H1 (cell line): ENCODE measurements at regions not wholly inside any gene's neighbourhood (a gene's known extent, or its start where the extent isn't known, plus 50 kb on each side); places are given as distances from the start of the nearest gene placed in this dataset.

Experiments used
- CTCF ChIA-PET: fragments of 300-600 bp; sonication (Branson Sonifier 250); formaldehyde crosslinking; loops from one replicate; lab custom pipeline; 2021; ENCODE audit not compliant: partially characterized antibody; lab: Charles Lee
- POLR2A ChIA-PET: fragments of 300-600 bp; sonication (Branson Sonifier 250); formaldehyde crosslinking; loops from one replicate; lab custom pipeline; 2021; ENCODE audit warnings: inconsistent platforms; ENCODE audit not compliant: partially characterized antibody; lab: Charles Lee
- DNase-seq, 2 experiments: peaks; one replicate each; pipeline versions ENCODE4 v3.0.0 to v3.0.0-alpha.2; 2010 to 2022; ENCODE audit warnings: low spot score in 2 of 2, low read depth in 1 of 2, mixed read lengths in 1 of 2
- FAIRE-seq: peaks from 2 replicates; lab custom pipeline; 2011; peaks lifted over from hg19 to GRCh38; lab: Jason Lieb, UNC
- H2AFZ ChIP-seq: 2 replicates; pipeline ENCODE4 v1.8.1; 2012; ENCODE audit warnings: low read length, inconsistent platforms
- H2AK5ac ChIP-seq: 2 replicates; pipeline ENCODE4 v1.6.1; 2013; ENCODE audit warnings: low read depth, low read length
- H2BK120ac ChIP-seq: replicated peaks from 2 replicates; pipeline ENCODE3; 2013; ENCODE audit warnings: low read depth, low read length, inconsistent platforms
- H2BK12ac ChIP-seq: 2 replicates; pipeline ENCODE4 v1.6.1; 2013; ENCODE audit warnings: low read depth, low read length
- H2BK15ac ChIP-seq: 2 replicates; pipeline ENCODE4 v1.6.1; 2013; ENCODE audit warnings: low read length
- H2BK20ac ChIP-seq: 2 replicates; pipeline ENCODE4 v1.6.1; 2013; ENCODE audit warnings: low read length
- H2BK5ac ChIP-seq: 2 replicates; pipeline ENCODE4 v1.6.1; 2013; ENCODE audit warnings: low read depth, low read length
- H3K14ac ChIP-seq: 2 replicates; pipeline ENCODE4 v1.6.1; 2013; ENCODE audit warnings: inconsistent platforms; ENCODE audit not compliant: insufficient read length
- H3K18ac ChIP-seq: 2 replicates; pipeline ENCODE4 v1.6.1; 2013; ENCODE audit warnings: low read length; ENCODE audit errors: extremely low read depth
- H3K23ac ChIP-seq: 2 replicates; pipeline ENCODE4 v1.6.1; 2013; ENCODE audit warnings: inconsistent platforms; ENCODE audit not compliant: insufficient read length
- H3K23me2 ChIP-seq: 2 replicates; pipeline ENCODE4 v1.6.1; 2013; ENCODE audit warnings: low read depth, low read length
- H3K27ac ChIP-seq: 2 replicates; pipeline ENCODE4 v1.6.1; 2011; ENCODE audit warnings: low read depth, low read length, inconsistent platforms
- H3K27me3 ChIP-seq, 4 experiments: replicated peaks in 1 of 4; 1 replicate in 1 of 4; 2 replicates in 3 of 4; pipeline versions ENCODE4 v1.6.1 to v1.8.1; 2011 to 2013; ENCODE audit warnings: low read length in 3 of 4, mild to moderate bottlenecking in 3 of 4, inconsistent platforms in 2 of 4, mixed read lengths in 2 of 4, moderate library complexity in 1 of 4; ENCODE audit not compliant: control insufficient read depth in 3 of 4, insufficient read depth in 3 of 4; ENCODE audit errors: extremely low read depth in 1 of 4
- H3K36me3 ChIP-seq, 4 experiments: 2 replicates each; pipeline versions ENCODE4 v1.6.1 to v1.8.1; 2011 to 2013; ENCODE audit warnings: mild to moderate bottlenecking in 4 of 4, low read length in 3 of 4, moderate library complexity in 2 of 4, control low read depth in 1 of 4, inconsistent platforms in 1 of 4; ENCODE audit not compliant: insufficient read depth in 4 of 4, control insufficient read depth in 2 of 4
- H3K4ac ChIP-seq: replicated peaks from 2 replicates; pipeline ENCODE3; 2013; ENCODE audit warnings: low read length, low read depth, mixed read lengths, inconsistent platforms; ENCODE audit not compliant: insufficient read length
- H3K4me1 ChIP-seq, 4 experiments: replicated peaks in 1 of 4; 1 replicate in 1 of 4; 2 replicates in 3 of 4; pipeline versions ENCODE4 v1.6.1 to v1.8.1; 2011 to 2013; ENCODE audit warnings: low read length in 3 of 4, inconsistent platforms in 2 of 4, mixed read lengths in 1 of 4; ENCODE audit not compliant: insufficient read depth in 4 of 4, control insufficient read depth in 3 of 4
- H3K4me2 ChIP-seq, 2 experiments: 2 replicates each; pipeline versions ENCODE4 v1.6.1 to v1.8.1; 2011 to 2013; ENCODE audit warnings: low read depth in 2 of 2, low read length in 2 of 2, control low read depth in 1 of 2, inconsistent platforms in 1 of 2, mild to moderate bottlenecking in 1 of 2; ENCODE audit not compliant: insufficient read depth in 1 of 2
- H3K4me3 ChIP-seq, 4 experiments: fragments of 200-600, 300-600 bp in 1 of 4; sonication (generic), shearing (Covaris generic), sonication (Bioruptor Twin) in 1 of 4; 2 replicates each; pipeline versions ENCODE4 v1.5.1 to v1.8.1; 2011 to 2016; ENCODE audit warnings: low read length in 4 of 4, low read depth in 3 of 4, control low read depth in 2 of 4, inconsistent platforms in 2 of 4, mild to moderate bottlenecking in 2 of 4, mixed read lengths in 1 of 4, moderate library complexity in 1 of 4; ENCODE audit not compliant: insufficient read depth in 2 of 4; ENCODE audit errors: extremely low read depth in 1 of 4
- H3K56ac ChIP-seq: replicated peaks from 2 replicates; pipeline ENCODE3; 2013; ENCODE audit warnings: low read depth, mild to moderate bottlenecking, mixed read lengths, low read length, inconsistent platforms; ENCODE audit not compliant: insufficient read length
- H3K79me1 ChIP-seq: 2 replicates; pipeline ENCODE4 v1.6.1; 2013; ENCODE audit warnings: low read depth, low read length, control low read depth
- H3K79me2 ChIP-seq, 2 experiments: 2 replicates each; pipeline versions ENCODE4 v1.6.1 to v1.8.1; 2012 to 2013; ENCODE audit warnings: low read length in 2 of 2, mild to moderate bottlenecking in 2 of 2, inconsistent platforms in 1 of 2; ENCODE audit not compliant: insufficient read depth in 2 of 2, control insufficient read depth in 1 of 2
- H3K9ac ChIP-seq, 4 experiments: replicated peaks in 1 of 4; 1 replicate in 1 of 4; 2 replicates in 3 of 4; pipeline versions ENCODE4 v1.6.1 to v1.8.1; 2011 to 2013; ENCODE audit warnings: low read depth in 3 of 4, low read length in 3 of 4, control low read depth in 2 of 4, mild to moderate bottlenecking in 2 of 4, moderate library complexity in 2 of 4, inconsistent platforms in 1 of 4; ENCODE audit errors: extremely low read depth in 1 of 4
- H3K9me3 ChIP-seq, 2 experiments: 2 replicates each; pipeline versions ENCODE4 v1.6.1 to v1.8.1; 2012 to 2013; ENCODE audit warnings: mild to moderate bottlenecking in 2 of 2, moderate library complexity in 2 of 2, control low read depth in 1 of 2, inconsistent platforms in 1 of 2, low read depth in 1 of 2, low read length in 1 of 2, mixed read lengths in 1 of 2; ENCODE audit not compliant: insufficient read depth in 2 of 2
- H4K20me1 ChIP-seq, 2 experiments: replicated peaks in 1 of 2; 2 replicates each; pipeline versions ENCODE3 to v1.8.1; 2011 to 2013; ENCODE audit warnings: inconsistent platforms in 2 of 2, low read length in 2 of 2, mild to moderate bottlenecking in 1 of 2; ENCODE audit not compliant: insufficient read depth in 2 of 2, control insufficient read depth in 1 of 2
- H4K5ac ChIP-seq: 2 replicates; pipeline ENCODE4 v1.6.1; 2013; ENCODE audit warnings: low read length, low read depth, mixed read lengths, inconsistent platforms; ENCODE audit not compliant: insufficient read length
- H4K8ac ChIP-seq: 2 replicates; pipeline ENCODE4 v1.8.0; 2013; ENCODE audit warnings: mild to moderate bottlenecking, moderate library complexity, low read length, inconsistent platforms; ENCODE audit not compliant: insufficient read depth; ENCODE audit errors: extremely low read depth
- H4K91ac ChIP-seq: replicated peaks from 2 replicates; pipeline ENCODE3; 2013; ENCODE audit warnings: low read length, mixed read lengths, inconsistent platforms; ENCODE audit not compliant: insufficient read length
- ASH2L ChIP-seq: fragments of 200-600, 300-600 bp; sonication (generic); IDR thresholded peaks from one replicate; pipeline ENCODE4 v1.7.1; 2017; ENCODE audit warnings: low read length
- BCL11A ChIP-seq, 2 experiments: IDR thresholded peaks; one replicate each; pipeline ENCODE4 v1.6.1; 2011; ENCODE audit warnings: low read depth in 2 of 2, low read length in 2 of 2, mild to moderate bottlenecking in 2 of 2
- CHD2 ChIP-seq: IDR thresholded peaks from 2 replicates; pipeline ENCODE4 v1.6.1; 2012; ENCODE audit warnings: low read length, improper control_type of control experiment
- CREB1 ChIP-seq: IDR thresholded peaks from 2 replicates; pipeline ENCODE4 v1.6.1; 2012; ENCODE audit warnings: inconsistent platforms
- EGR1 ChIP-seq: IDR thresholded peaks from 2 replicates; pipeline ENCODE4 v1.6.1; 2011; ENCODE audit warnings: low read depth, low read length, borderline replicate concordance
- EP300 ChIP-seq, 2 experiments: IDR thresholded peaks; 1 replicate in 1 of 2; 2 replicates in 1 of 2; pipeline ENCODE4 v1.6.1; 2011 to 2012; ENCODE audit warnings: low read depth in 2 of 2, low read length in 2 of 2, mild to moderate bottlenecking in 2 of 2, borderline replicate concordance in 1 of 2, inconsistent platforms in 1 of 2, moderate library complexity in 1 of 2
- HDAC2 ChIP-seq, 2 experiments: fragments of 300-600 bp in 1 of 2; sonication (generic) in 1 of 2; IDR thresholded peaks; 2 replicates each; pipeline ENCODE4 v1.6.1; 2011 to 2012; ENCODE audit warnings: low read depth in 2 of 2, low read length in 2 of 2, mild to moderate bottlenecking in 2 of 2, moderate library complexity in 2 of 2, borderline replicate concordance in 1 of 2, inconsistent platforms in 1 of 2
- JUN ChIP-seq: IDR thresholded peaks from 2 replicates; pipeline ENCODE4 v1.6.1; 2011; ENCODE audit warnings: low read depth, mild to moderate bottlenecking, improper control_type of control experiment, low read length
- MAFK ChIP-seq: IDR thresholded peaks from 2 replicates; pipeline ENCODE4 v1.6.1; 2012; ENCODE audit warnings: low read depth, mild to moderate bottlenecking, improper control_type of control experiment, low read length
- WGBS, 2 experiments: shearing (Covaris generic) in 1 of 2; methylation state at CpG; one replicate each; pipeline versions ENCODE4 v1.1.6 to v1.1.7; 2013 to 2015; ENCODE audit warnings: low lambda C conversion rate in 2 of 2, mixed read lengths in 2 of 2, inconsistent platforms in 1 of 2, low coverage in 1 of 2, missing lambda C conversion rate in 1 of 2; ENCODE audit not compliant: insufficient replicate concordance in 2 of 2, insufficient coverage in 1 of 2, insufficient read length in 1 of 2; ENCODE audit errors: extremely low coverage in 1 of 2, missing lambda C conversion rate in 1 of 2; 5-methylcytosine and 5-hydroxymethylcytosine counted together
- TF ChIP-seq, protein P1 (sequence below): IDR thresholded peaks from 2 replicates; pipeline ENCODE4 v1.6.1; 2012; ENCODE audit warnings: inconsistent platforms
- TF ChIP-seq, protein P2 (sequence below): IDR thresholded peaks from 2 replicates; pipeline ENCODE4 v1.6.1; 2011; ENCODE audit warnings: low read length, improper control_type of control experiment

DNA sequence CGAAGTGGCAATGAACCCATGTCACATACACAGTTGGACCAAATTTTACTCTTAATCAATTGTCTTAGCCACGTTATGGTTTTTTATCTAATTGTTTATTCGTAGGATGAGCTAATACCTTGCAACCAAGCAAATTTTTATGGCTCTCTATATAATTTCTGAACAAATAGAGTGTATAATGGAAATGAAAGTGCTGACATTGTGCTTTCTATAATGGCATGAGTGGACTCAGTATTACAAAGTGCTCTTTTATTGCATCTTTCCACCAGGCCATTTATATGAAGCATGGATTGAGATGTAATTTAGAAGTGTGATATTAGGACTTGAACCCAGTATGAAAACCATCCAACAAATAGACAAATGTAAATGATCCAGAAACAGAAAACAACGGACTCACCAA, 1096.0 kb downstream of the DTWD2 start:
- no peak for FAIRE-seq
- no peak overlapping the region for H4K8ac ChIP-seq
- H4K5ac ChIP-seq = no peak overlapping the region
- TF ChIP-seq, protein P1, sequence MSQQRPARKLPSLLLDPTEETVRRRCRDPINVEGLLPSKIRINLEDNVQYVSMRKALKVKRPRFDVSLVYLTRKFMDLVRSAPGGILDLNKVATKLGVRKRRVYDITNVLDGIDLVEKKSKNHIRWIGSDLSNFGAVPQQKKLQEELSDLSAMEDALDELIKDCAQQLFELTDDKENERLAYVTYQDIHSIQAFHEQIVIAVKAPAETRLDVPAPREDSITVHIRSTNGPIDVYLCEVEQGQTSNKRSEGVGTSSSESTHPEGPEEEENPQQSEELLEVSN = no peak
- TF ChIP-seq JUN (no peak), EP300 (IDR thresholded peaks at IDR 0.05; ENCODE audit: borderline replicate concordance in 1 of 2, low read depth in 2 of 2, low read length in 2 of 2) (no peak), ASH2L (no peak), CHD2 (no peak), HDAC2 (IDR thresholded peaks at IDR 0.05; ENCODE audit: borderline replicate concordance in 1 of 2, low read depth in 2 of 2, low read length in 2 of 2) (no peak), CREB1 (no peak), BCL11A (IDR thresholded peaks at IDR 0.05; ENCODE audit: low read depth in 2 of 2, low read length in 2 of 2) (no peak), EGR1 (no peak), MAFK (no peak)
- TF ChIP-seq, protein P2, sequence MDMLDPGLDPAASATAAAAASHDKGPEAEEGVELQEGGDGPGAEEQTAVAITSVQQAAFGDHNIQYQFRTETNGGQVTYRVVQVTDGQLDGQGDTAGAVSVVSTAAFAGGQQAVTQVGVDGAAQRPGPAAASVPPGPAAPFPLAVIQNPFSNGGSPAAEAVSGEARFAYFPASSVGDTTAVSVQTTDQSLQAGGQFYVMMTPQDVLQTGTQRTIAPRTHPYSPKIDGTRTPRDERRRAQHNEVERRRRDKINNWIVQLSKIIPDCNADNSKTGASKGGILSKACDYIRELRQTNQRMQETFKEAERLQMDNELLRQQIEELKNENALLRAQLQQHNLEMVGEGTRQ = no peak
- TF ChIP-seq, all 59 proteins: peak for 0
- Histone ChIP-seq H3K36me3 (no peaks in the 10 kb centered on the region), H3K14ac (no peak overlapping the region), H3K4me1 (no peaks in the 10 kb centered on the region), H3K27me3 (no peaks in the 10 kb centered on the region), H3K18ac (no peak overlapping the region), H3K79me2 (no peaks in the 10 kb centered on the region), H3K9me3 (no peaks in the 10 kb centered on the region), H2BK15ac (no peak overlapping the region), H3K56ac (no peak overlapping the region), H3K9ac (no peak overlapping the region), H4K20me1 (no peaks in the 10 kb centered on the region), H2BK20ac (no peak overlapping the region), H2BK5ac (no peak overlapping the region), H4K91ac (no peak overlapping the region), H3K79me1 (no peaks in the 10 kb centered on the region), H3K4me3 (no peak overlapping the region), H2AFZ (no peak overlapping the region), H3K4me2 (no peak overlapping the region), H3K23me2 (no peaks in the 10 kb centered on the region), H2BK12ac (no peak overlapping the region), H2BK120ac (no peak overlapping the region), H3K4ac (no peak overlapping the region), H3K27ac (no peak overlapping the region), H3K23ac (no peak overlapping the region), H2AK5ac (no peak overlapping the region)
- WGBS, 2 experiments = 89% methylated on average over 4 of the region's 4 CpGs; no CpG with 5 or more reads in 1 of the 2 experiments
- POLR2A ChIA-PET = no interaction called here
- CTCF ChIA-PET = no interaction called here
- no peak for DNase-seq
